ENCODE measurements at regions not wholly inside any gene's neighbourhood (a gene's known extent, or its start where the extent isn't known, plus 50 kb on each side); places are given as distances from the start of the nearest gene placed in this dataset.
"Not testable (repeated sequence)": the region's sequence is repeated elsewhere in the genome, so short reads cannot be mapped to it uniquely, and the experiment has no call there.

DNA sequence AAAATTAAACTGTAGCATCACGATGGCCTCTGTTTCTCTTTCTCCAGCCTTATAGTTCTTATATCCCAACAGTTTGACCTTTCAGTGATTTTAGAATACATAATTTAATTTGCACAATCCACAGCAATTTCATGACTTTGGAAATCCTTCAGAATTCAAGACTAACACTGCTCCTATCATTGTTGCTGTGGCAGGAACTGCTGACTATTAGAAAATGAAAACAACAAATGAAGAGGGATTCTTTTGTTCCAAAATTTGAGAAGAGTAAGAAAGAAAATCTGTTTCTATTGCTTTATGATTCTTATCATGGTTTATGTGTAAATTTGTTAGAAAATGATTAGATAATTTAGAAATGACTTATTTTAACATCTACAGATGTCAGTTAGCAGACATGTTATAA is 604.0 kb upstream of the ADGRB3 start:
- in situ Hi-C loops (cut with MboI; ENCODE audit: low pct_ligation_motif_present in 1 of 4, low pct_unique_long_range_greater_than_20kb in 1 of 4, low sequenced_read_pairs in 3 of 4) (no loop called here), intact Hi-C loops (cut with DNase I; ENCODE audit: low total_unique reads) (no loop called here)
- Histone ChIP-seq H3K4me1 (no peaks in the 10 kb centered on the region), H3K9me3 (no peaks in the 10 kb centered on the region), H3K27ac (no peak overlapping the region), H3K4me3 (no peak overlapping the region), H3K27me3 (no peaks in the 10 kb centered on the region), H3K36me3 (no peaks in the 10 kb centered on the region)
- TF ChIP-seq EP300 (IDR thresholded peaks at IDR 0.05; ENCODE audit: low read depth) (no peak), POLR2A (IDR thresholded peaks at IDR 0.05) (no peak), POLR2AphosphoS5 (IDR thresholded peaks at IDR 0.05) (no peak)
- TF ChIP-seq, protein P1, sequence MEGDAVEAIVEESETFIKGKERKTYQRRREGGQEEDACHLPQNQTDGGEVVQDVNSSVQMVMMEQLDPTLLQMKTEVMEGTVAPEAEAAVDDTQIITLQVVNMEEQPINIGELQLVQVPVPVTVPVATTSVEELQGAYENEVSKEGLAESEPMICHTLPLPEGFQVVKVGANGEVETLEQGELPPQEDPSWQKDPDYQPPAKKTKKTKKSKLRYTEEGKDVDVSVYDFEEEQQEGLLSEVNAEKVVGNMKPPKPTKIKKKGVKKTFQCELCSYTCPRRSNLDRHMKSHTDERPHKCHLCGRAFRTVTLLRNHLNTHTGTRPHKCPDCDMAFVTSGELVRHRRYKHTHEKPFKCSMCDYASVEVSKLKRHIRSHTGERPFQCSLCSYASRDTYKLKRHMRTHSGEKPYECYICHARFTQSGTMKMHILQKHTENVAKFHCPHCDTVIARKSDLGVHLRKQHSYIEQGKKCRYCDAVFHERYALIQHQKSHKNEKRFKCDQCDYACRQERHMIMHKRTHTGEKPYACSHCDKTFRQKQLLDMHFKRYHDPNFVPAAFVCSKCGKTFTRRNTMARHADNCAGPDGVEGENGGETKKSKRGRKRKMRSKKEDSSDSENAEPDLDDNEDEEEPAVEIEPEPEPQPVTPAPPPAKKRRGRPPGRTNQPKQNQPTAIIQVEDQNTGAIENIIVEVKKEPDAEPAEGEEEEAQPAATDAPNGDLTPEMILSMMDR (IDR thresholded peaks at IDR 0.05) = no peak
- WGBS, 2 donors (ENCODE audit: low coverage in 1 of 2) = 50 to 82% methylated on average over 1 of the region's 1 CpG
- DNase-seq = no peak

DNA sequence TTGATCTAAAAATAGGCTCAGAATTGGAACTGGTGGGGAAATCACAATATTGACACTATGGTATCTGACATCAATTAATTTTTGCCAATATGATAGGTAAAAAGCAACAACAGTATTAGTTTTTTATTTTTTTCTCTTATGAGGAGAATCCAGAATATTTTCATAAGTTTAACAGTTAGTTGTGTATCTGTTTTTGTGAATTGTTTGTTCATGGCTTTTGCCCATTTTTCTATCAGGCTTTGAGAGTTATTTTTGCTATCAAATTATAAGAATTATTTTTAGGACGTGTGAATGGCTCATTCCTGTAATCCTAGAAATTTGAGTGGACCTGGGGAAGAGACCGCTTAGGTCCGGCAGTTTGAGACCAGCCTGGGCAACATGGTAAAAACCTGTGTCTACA is 608.6 kb upstream of the ADGRB3 start:
- in situ Hi-C loops (cut with MboI; ENCODE audit: low pct_ligation_motif_present in 1 of 4, low pct_unique_long_range_greater_than_20kb in 1 of 4, low sequenced_read_pairs in 3 of 4) = no loop called here
- Histone ChIP-seq H3K9me3 (peaks cover 0 to 8% of the 10 kb centered on the region in 2 donors), H3K36me3 (no peaks in the 10 kb centered on the region), H3K27ac (no peak overlapping the region), H3K4me3 (no peak overlapping the region), H3K27me3 (no peaks in the 10 kb centered on the region), H3K4me1 (no peaks in the 10 kb centered on the region)
- TF ChIP-seq, protein P1 (IDR thresholded peaks at IDR 0.05) = no peak
- no peak for TF ChIP-seq EP300 (IDR thresholded peaks at IDR 0.05; ENCODE audit: low read depth)
- TF ChIP-seq POLR2A (IDR thresholded peaks at IDR 0.05) = no peak
- no peak for TF ChIP-seq POLR2AphosphoS5 (IDR thresholded peaks at IDR 0.05)
- 78 to 84% methylated on average over 1 to 3 of the region's 3 CpGs for WGBS, 2 donors (ENCODE audit: low coverage in 1 of 2)
- intact Hi-C loops (cut with DNase I; ENCODE audit: low total_unique reads) = no loop called here
- no peak for DNase-seq

DNA sequence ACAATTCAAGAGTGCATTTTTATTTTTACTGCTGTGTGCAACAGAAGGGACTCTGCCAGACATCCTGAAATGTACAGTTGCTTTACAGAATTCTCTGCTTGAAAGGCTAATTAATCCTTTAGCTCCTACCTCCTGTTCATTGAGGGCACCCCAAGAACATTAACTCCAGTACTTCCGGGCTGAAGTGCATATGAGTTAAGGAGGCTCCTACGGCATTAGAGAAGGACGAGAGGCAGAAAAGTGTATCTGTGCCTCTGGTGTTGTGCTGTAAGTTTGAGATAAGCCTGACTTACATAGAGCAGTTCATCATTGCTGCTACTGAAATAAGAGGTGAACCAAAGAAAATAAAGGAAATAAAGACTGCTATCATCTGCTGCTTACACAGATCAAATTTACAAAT is 609.3 kb upstream of the ADGRB3 start:
- no peak for TF ChIP-seq POLR2A (IDR thresholded peaks at IDR 0.05)
- TF ChIP-seq, protein P1 (IDR thresholded peaks at IDR 0.05) = no peak
- TF ChIP-seq EP300 (IDR thresholded peaks at IDR 0.05; ENCODE audit: low read depth) = no peak
- TF ChIP-seq POLR2AphosphoS5 (IDR thresholded peaks at IDR 0.05) = no peak
- intact Hi-C loops (cut with DNase I; ENCODE audit: low total_unique reads) = no loop called here
- Histone ChIP-seq H3K9me3 (peaks cover 0 to 8% of the 10 kb centered on the region in 2 donors), H3K4me3 (no peak overlapping the region), H3K4me1 (no peaks in the 10 kb centered on the region), H3K27me3 (no peaks in the 10 kb centered on the region), H3K36me3 (no peaks in the 10 kb centered on the region), H3K27ac (no peak overlapping the region)
- 91% methylated on average over 3 of the region's 3 CpGs; no CpG with 5 or more reads in 1 of the 2 donors for WGBS, 2 donors (ENCODE audit: low coverage in 1 of 2)
- in situ Hi-C loops (cut with MboI; ENCODE audit: low pct_ligation_motif_present in 1 of 4, low pct_unique_long_range_greater_than_20kb in 1 of 4, low sequenced_read_pairs in 3 of 4) = no loop called here
- DNase-seq = no peak

DNA sequence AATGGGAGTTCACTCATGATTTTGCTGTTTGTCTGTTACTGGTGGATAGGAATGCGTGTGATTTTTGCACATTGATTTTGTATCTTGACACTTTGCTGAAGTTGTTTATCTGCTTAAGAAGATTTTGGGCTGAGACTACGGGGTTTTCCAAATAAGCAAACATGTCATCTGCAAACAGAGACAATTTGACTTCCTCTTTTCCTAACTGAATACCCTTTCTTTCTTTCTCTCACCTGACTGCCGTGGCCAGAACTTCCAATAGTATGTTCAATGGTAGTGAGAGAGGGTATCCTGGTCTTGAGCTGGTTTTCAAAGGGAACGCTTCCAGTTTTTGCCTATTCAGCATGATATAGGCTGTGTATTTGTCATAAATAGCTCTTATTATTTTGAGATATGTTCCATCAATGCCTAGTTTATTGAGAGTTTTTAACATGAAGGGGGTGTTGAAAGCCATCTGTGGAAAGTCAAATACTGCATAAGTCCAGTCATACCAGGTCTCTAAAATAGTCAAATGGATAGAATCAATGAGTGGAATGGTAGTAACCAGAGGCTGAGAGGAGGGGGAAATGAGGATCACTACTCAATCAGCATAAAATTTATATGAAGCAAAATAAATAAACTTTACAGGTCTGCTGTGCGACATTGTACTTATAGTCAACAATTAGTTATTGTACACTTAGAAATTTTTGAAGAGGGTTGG is 610.4 kb upstream of the ADGRB3 start:
- in situ Hi-C loops (cut with MboI; ENCODE audit: low pct_ligation_motif_present in 1 of 4, low pct_unique_long_range_greater_than_20kb in 1 of 4, low sequenced_read_pairs in 3 of 4) = no loop called here
- intact Hi-C loops (cut with DNase I; ENCODE audit: low total_unique reads) = no loop called here
- no peak for DNase-seq
- TF ChIP-seq EP300 (IDR thresholded peaks at IDR 0.05; ENCODE audit: low read depth) = no peak
- TF ChIP-seq, protein P1 (IDR thresholded peaks at IDR 0.05) = no peak
- H3K36me3 ChIP-seq = no peaks in the 10 kb centered on the region
- 65 to 84% methylated on average over 2 to 5 of the region's 5 CpGs for WGBS, 2 donors (ENCODE audit: low coverage in 1 of 2)
- peaks cover 0 to 8% of the 10 kb centered on the region in 2 donors for H3K9me3 ChIP-seq
- no peak overlapping the region for H3K4me3 ChIP-seq
- H3K4me1 ChIP-seq = no peaks in the 10 kb centered on the region
- H3K27me3 ChIP-seq = no peaks in the 10 kb centered on the region
- no peak overlapping the region for H3K27ac ChIP-seq

DNA sequence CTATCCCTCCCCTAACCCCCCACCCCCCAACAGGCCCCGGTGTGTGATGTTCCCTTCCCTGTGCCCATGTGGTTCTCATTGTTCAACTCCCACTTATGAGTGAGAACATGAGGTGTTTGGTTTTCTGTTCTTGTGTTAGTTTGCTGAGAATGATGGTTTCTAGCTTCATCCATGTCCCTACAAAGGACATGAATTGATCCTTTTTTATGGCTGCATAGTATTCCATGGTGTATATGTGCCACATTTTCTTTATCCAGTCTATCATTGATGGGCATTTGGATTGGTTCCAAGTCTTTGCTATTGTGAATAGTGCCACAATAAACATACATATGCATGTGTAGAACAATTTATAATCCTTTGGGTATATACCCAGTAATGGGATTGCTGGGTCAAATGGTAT is 612.1 kb upstream of the ADGRB3 start:
- H3K36me3 ChIP-seq; DNase-seq; intact Hi-C loops (cut with DNase I; ENCODE audit: low total_unique reads); in situ Hi-C loops (cut with MboI; ENCODE audit: low pct_ligation_motif_present in 1 of 4, low pct_unique_long_range_greater_than_20kb in 1 of 4, low sequenced_read_pairs in 3 of 4); H3K4me3 ChIP-seq; H3K4me1 ChIP-seq; H3K9me3 ChIP-seq; H3K27ac ChIP-seq; H3K27me3 ChIP-seq: not testable (repeated sequence)
- 0 to 94% methylated on average over 1 of the region's 1 CpG for WGBS, 2 donors (ENCODE audit: low coverage in 1 of 2)
